Kidney (tissue), 13 donors: ENCODE measurements at regions not wholly inside any gene's neighbourhood (a gene's known extent, or its start where the extent isn't known, plus 50 kb on each side); places are given as distances from the start of the nearest gene placed in this dataset.
A peak's percentile ranks its signal among the peaks of the same experiment; 100 is the strongest.

Source experiments
- DNase-seq, 5 donors: peaks; one replicate each; pipeline ENCODE4 v3.0.0-alpha.2; 2013 to 2020
- FAIRE-seq: peaks from 2 replicates; lab custom pipeline; 2012; peaks lifted over from hg19 to GRCh38; lab: Jason Lieb, UNC
- H3K27ac ChIP-seq, 2 donors: one replicate each; pipeline ENCODE4 v1.7.0; 2013; ENCODE audit warnings: low read depth in 2 of 2, low read length in 2 of 2, inconsistent platforms in 1 of 2
- H3K27me3 ChIP-seq: one replicate; pipeline ENCODE4 v1.7.1; 2013; ENCODE audit warnings: low read length, inconsistent platforms; ENCODE audit not compliant: control insufficient read depth, insufficient read depth
- H3K36me3 ChIP-seq, 3 donors: one replicate each; pipeline versions ENCODE4 v1.7.0 to v1.7.1; 2013; ENCODE audit warnings: low read length in 3 of 3, control low read depth in 1 of 3, inconsistent platforms in 1 of 3; ENCODE audit not compliant: insufficient read depth in 3 of 3, control insufficient read depth in 2 of 3
- H3K4me1 ChIP-seq, 3 donors: one replicate each; pipeline versions ENCODE4 v1.7.0 to v1.7.1; 2013; ENCODE audit warnings: low read length in 3 of 3, inconsistent platforms in 1 of 3, low read depth in 1 of 3; ENCODE audit not compliant: control insufficient read depth in 2 of 3, insufficient read depth in 2 of 3
- H3K4me3 ChIP-seq, 3 donors: one replicate each; pipeline versions ENCODE4 v1.7.0 to v1.8.1; 2013; ENCODE audit warnings: low read length in 3 of 3, control low read depth in 1 of 3, inconsistent platforms in 1 of 3
- H3K9ac ChIP-seq, 3 donors: one replicate each; pipeline versions ENCODE4 v1.7.0 to v1.7.1; 2013; ENCODE audit warnings: low read length in 3 of 3, control low read depth in 1 of 3, inconsistent platforms in 1 of 3
- H3K9me3 ChIP-seq, 3 donors: one replicate each; pipeline versions ENCODE4 v1.7.0 to v1.7.1; 2013; ENCODE audit warnings: low read length in 3 of 3, control low read depth in 1 of 3, inconsistent platforms in 1 of 3; ENCODE audit not compliant: control insufficient read depth in 2 of 3, insufficient read depth in 1 of 3
- intact Hi-C: fragments of 100-400 bp; cut with DNase I; formaldehyde crosslinking; loops from one replicate; pipeline ENCODE4 v1.11.1; 2022
- TF ChIP-seq, protein P1 (sequence below): IDR thresholded peaks from 3 replicates; pipeline ENCODE4 v1.5.1; 2012; ENCODE audit warnings: mild to moderate bottlenecking, moderate library complexity, borderline replicate concordance; ENCODE audit not compliant: insufficient read depth; ENCODE audit errors: extremely low read depth
- donor health status: control.
- donor health status: control.
- donor health status: control.
- donor health status: control.
- donor health status: control.
- donor health status: DM: yes; HTN: yes; CAD: no.
- donor health status: Normal renal cell carcinoma (clear cell type).

DNA sequence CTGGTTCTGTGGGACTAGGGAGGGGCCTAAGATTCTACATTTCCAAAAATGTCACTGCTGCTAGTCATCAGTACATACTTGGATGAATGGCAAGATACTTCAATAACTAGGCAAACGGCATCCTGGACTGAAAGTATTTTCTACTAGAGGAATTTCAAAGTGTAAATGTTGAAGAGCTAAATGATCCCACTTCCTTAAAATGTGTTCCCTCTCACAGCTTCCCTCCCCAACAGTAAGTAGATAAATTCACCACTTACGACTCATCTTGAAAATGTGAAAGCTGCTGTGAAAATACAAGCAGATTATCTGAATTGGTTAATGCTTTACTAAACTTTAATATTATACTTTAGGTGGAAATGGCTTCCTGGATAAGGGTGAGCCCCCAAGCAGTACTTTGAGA, 1571.5 kb upstream of the WWC1 start:
- Histone ChIP-seq H3K27ac (no peak overlapping the region), H3K9me3 (no peaks in the 10 kb centered on the region), H3K27me3 (no peaks in the 10 kb centered on the region), H3K4me1 (no peaks in the 10 kb centered on the region), H3K4me3 (no peak overlapping the region), H3K36me3 (no peaks in the 10 kb centered on the region), H3K9ac (no peak overlapping the region)
- intact Hi-C loops, result no loop called here
- DNase-seq (no peak), FAIRE-seq (no peak)
- TF ChIP-seq, protein P1, sequence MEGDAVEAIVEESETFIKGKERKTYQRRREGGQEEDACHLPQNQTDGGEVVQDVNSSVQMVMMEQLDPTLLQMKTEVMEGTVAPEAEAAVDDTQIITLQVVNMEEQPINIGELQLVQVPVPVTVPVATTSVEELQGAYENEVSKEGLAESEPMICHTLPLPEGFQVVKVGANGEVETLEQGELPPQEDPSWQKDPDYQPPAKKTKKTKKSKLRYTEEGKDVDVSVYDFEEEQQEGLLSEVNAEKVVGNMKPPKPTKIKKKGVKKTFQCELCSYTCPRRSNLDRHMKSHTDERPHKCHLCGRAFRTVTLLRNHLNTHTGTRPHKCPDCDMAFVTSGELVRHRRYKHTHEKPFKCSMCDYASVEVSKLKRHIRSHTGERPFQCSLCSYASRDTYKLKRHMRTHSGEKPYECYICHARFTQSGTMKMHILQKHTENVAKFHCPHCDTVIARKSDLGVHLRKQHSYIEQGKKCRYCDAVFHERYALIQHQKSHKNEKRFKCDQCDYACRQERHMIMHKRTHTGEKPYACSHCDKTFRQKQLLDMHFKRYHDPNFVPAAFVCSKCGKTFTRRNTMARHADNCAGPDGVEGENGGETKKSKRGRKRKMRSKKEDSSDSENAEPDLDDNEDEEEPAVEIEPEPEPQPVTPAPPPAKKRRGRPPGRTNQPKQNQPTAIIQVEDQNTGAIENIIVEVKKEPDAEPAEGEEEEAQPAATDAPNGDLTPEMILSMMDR, result no peak

GRCh38 chr5:166722939-166723338, 1568.5 kb upstream of the WWC1 start:
- Histone ChIP-seq H3K9me3 (no peaks in the 10 kb centered on the region), H3K36me3 (no peaks in the 10 kb centered on the region), H3K27me3 (no peaks in the 10 kb centered on the region), H3K27ac (no peak overlapping the region), H3K4me3 (no peak overlapping the region), H3K4me1 (no peaks in the 10 kb centered on the region), H3K9ac (no peak overlapping the region)
- TF ChIP-seq, protein P1, result no peak
- intact Hi-C loops, result no loop called here
- no peak for DNase-seq
- FAIRE-seq, result no peak

GRCh38 chr5:166724284-166724683, 1567.2 kb upstream of the WWC1 start:
- TF ChIP-seq, protein P1, result no peak
- DNase-seq, result peak in 1 of 5 donors; percentile 11
- H3K36me3 ChIP-seq, result no peaks in the 10 kb centered on the region
- intact Hi-C loops, result no loop called here
- no peak for FAIRE-seq
- no peaks in the 10 kb centered on the region for H3K4me1 ChIP-seq
- no peak overlapping the region for H3K4me3 ChIP-seq
- H3K27me3 ChIP-seq, result no peaks in the 10 kb centered on the region
- H3K27ac ChIP-seq, result no peak overlapping the region
- H3K9me3 ChIP-seq, result no peaks in the 10 kb centered on the region
- no peak overlapping the region for H3K9ac ChIP-seq

DNA sequence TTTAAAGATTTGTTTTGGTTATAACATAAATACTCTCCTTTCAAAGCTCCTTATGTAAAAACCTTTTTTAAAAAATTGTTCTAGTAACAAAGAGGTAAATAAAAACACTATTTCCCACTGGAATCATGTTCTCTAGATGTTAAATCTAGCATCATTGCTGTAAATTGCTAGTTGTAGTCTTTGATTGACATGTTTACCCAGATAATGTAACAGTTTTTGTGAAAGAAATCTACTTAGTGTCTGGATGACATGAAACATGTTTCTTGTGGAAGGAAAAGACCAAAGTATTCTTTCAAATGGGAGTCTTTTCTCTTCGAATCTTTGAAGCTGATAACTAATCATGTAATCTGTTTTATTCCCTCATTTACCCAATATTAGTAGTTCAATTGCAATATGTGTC, 1565.9 kb upstream of the WWC1 start:
- intact Hi-C loops, result no loop called here
- no peaks in the 10 kb centered on the region for H3K36me3 ChIP-seq
- H3K4me1 ChIP-seq, result no peaks in the 10 kb centered on the region
- no peak overlapping the region for H3K9ac ChIP-seq
- TF ChIP-seq, protein P1, result no peak
- H3K27ac ChIP-seq, result no peak overlapping the region
- no peaks in the 10 kb centered on the region for H3K27me3 ChIP-seq
- DNase-seq, result no peak
- H3K4me3 ChIP-seq, result no peak overlapping the region
- FAIRE-seq, result no peak
- H3K9me3 ChIP-seq, result no peaks in the 10 kb centered on the region
